GM12874 (cell line): ENCODE measurements at regions not wholly inside any gene's neighbourhood (a gene's known extent, or its start where the extent isn't known, plus 50 kb on each side); places are given as distances from the start of the nearest gene placed in this dataset.

Experiments
- CTCF ChIP-seq: IDR thresholded peaks from 2 replicates; pipeline ENCODE4 v1.5.1; 2011; ENCODE audit warnings: low read depth, mild to moderate bottlenecking, control low read depth, low read length, moderate library complexity; ENCODE audit not compliant: insufficient read depth

GRCh38 chr3:522888-523287, 326.3 kb downstream of the CHL1 start:
- TF ChIP-seq CTCF: no peak

- no peak for TF ChIP-seq CTCF
These were observed 328.9 kb downstream of the CHL1 start for GRCh38 chr3:525415-525814.

GRCh38 chr3:535566-536416, 339.2 kb downstream of the CHL1 start:
- TF ChIP-seq CTCF: peak; percentile 62

- TF ChIP-seq CTCF: no peak
These were observed 339.9 kb downstream of the CHL1 start for GRCh38 chr3:536417-536813.

GRCh38 chr3:541062-541801, 344.7 kb downstream of the CHL1 start:
- no peak for TF ChIP-seq CTCF

GRCh38 chr3:542021-542420, 345.5 kb downstream of the CHL1 start:
- TF ChIP-seq CTCF: no peak

- TF ChIP-seq CTCF: no peak
These were observed 353.1 kb downstream of the CHL1 start for GRCh38 chr3:549636-550035.
